ENCODE measurements at regions not wholly inside any gene's neighbourhood (a gene's known extent, or its start where the extent isn't known, plus 50 kb on each side); places are given as distances from the start of the nearest gene placed in this dataset.

- DNase-seq (ENCODE audit: low spot score), result no peak
Measured at GRCh38 chr4:20353646-20354045, 101.9 kb downstream of the SLIT2 start.

GRCh38 chr4:20354120-20354519 lies 102.4 kb downstream of the SLIT2 start:
- DNase-seq (ENCODE audit: low spot score), result no peak

- no peak for DNase-seq (ENCODE audit: low spot score)
Measured at GRCh38 chr4:20356565-20356964, 104.9 kb downstream of the SLIT2 start.

- DNase-seq (ENCODE audit: low spot score), result no peak
Measured at GRCh38 chr4:20358110-20358509, 106.4 kb downstream of the SLIT2 start.

- DNase-seq (ENCODE audit: low spot score), result no peak
Measured at GRCh38 chr4:20359692-20360091, 108.0 kb downstream of the SLIT2 start.

GRCh38 chr4:20362148-20362547 lies 110.4 kb downstream of the SLIT2 start:
- DNase-seq (ENCODE audit: low spot score), result no peak

GRCh38 chr4:20364969-20365368 lies 113.3 kb downstream of the SLIT2 start:
- no peak for DNase-seq (ENCODE audit: low spot score)

GRCh38 chr4:20367446-20367845 lies 115.7 kb downstream of the SLIT2 start:
- no peak for DNase-seq (ENCODE audit: low spot score)

- peak; percentile 10 for DNase-seq (ENCODE audit: low spot score)
Measured at GRCh38 chr4:20368926-20369325, 117.2 kb downstream of the SLIT2 start.

- DNase-seq (ENCODE audit: low spot score), result no peak
Measured at GRCh38 chr4:20370274-20370673, 118.6 kb downstream of the SLIT2 start.

- DNase-seq (ENCODE audit: low spot score), result no peak
Measured at GRCh38 chr4:20376070-20376469, 124.4 kb downstream of the SLIT2 start.

GRCh38 chr4:20378181-20378580 lies 126.5 kb downstream of the SLIT2 start:
- DNase-seq (ENCODE audit: low spot score), result no peak

GRCh38 chr4:20381005-20381404 lies 129.3 kb downstream of the SLIT2 start:
- no peak for DNase-seq (ENCODE audit: low spot score)

- no peak for DNase-seq (ENCODE audit: low spot score)
Measured at GRCh38 chr4:20383283-20383682, 131.6 kb downstream of the SLIT2 start.

- no peak for DNase-seq (ENCODE audit: low spot score)
Measured at GRCh38 chr4:20383969-20384368, 132.3 kb downstream of the SLIT2 start.

- DNase-seq (ENCODE audit: low spot score), result no peak
Measured at GRCh38 chr4:20384456-20384855, 132.8 kb downstream of the SLIT2 start.

GRCh38 chr4:20386001-20386740 lies 134.5 kb downstream of the SLIT2 start:
- no peak for DNase-seq (ENCODE audit: low spot score)

- no peak for DNase-seq (ENCODE audit: low spot score)
Measured at GRCh38 chr4:20386906-20387305, 135.2 kb downstream of the SLIT2 start.

GRCh38 chr4:20391198-20391597 lies 139.5 kb downstream of the SLIT2 start:
- DNase-seq (ENCODE audit: low spot score), result no peak

- no peak for DNase-seq (ENCODE audit: low spot score)
Measured at GRCh38 chr4:20391912-20392311, 140.2 kb downstream of the SLIT2 start.

GRCh38 chr4:20393486-20394100 lies 141.9 kb downstream of the SLIT2 start:
- DNase-seq (ENCODE audit: low spot score), result no peak

GRCh38 chr4:20394512-20394911 lies 142.8 kb downstream of the SLIT2 start:
- no peak for DNase-seq (ENCODE audit: low spot score)

- no peak for DNase-seq (ENCODE audit: low spot score)
Measured at GRCh38 chr4:20395160-20395773, 143.6 kb downstream of the SLIT2 start.
